GM13976 (cell line): ENCODE measurements at regions not wholly inside any gene's neighbourhood (a gene's known extent, or its start where the extent isn't known, plus 50 kb on each side); places are given as distances from the start of the nearest gene placed in this dataset.

ENCODE experiments used
- DNase-seq: peaks from one replicate; pipeline ENCODE4 v3.0.0; 2012; ENCODE audit warnings: low spot score
- in situ Hi-C: fragments of 300-500 bp; cut with MboI; formaldehyde crosslinking; loops from one replicate; pipeline ENCODE4 v1.12.0; 2022; ENCODE audit warnings: low sequenced_read_pairs, mixed read lengths, inconsistent platforms; ENCODE audit not compliant: unreplicated experiment
- TF ChIP-seq, protein P1 (sequence below): IDR thresholded peaks from 2 replicates; pipeline ENCODE4 v1.5.1; 2012; ENCODE audit warnings: borderline replicate concordance, mild to moderate bottlenecking; ENCODE audit not compliant: insufficient read depth; ENCODE audit errors: extremely low read depth, missing control alignments, control extremely low read depth

GRCh38 chr16:51327001-51327400 is 175.9 kb upstream of the SALL1 start:
- no peak for DNase-seq
- in situ Hi-C loops: no loop called here
- TF ChIP-seq, protein P1, sequence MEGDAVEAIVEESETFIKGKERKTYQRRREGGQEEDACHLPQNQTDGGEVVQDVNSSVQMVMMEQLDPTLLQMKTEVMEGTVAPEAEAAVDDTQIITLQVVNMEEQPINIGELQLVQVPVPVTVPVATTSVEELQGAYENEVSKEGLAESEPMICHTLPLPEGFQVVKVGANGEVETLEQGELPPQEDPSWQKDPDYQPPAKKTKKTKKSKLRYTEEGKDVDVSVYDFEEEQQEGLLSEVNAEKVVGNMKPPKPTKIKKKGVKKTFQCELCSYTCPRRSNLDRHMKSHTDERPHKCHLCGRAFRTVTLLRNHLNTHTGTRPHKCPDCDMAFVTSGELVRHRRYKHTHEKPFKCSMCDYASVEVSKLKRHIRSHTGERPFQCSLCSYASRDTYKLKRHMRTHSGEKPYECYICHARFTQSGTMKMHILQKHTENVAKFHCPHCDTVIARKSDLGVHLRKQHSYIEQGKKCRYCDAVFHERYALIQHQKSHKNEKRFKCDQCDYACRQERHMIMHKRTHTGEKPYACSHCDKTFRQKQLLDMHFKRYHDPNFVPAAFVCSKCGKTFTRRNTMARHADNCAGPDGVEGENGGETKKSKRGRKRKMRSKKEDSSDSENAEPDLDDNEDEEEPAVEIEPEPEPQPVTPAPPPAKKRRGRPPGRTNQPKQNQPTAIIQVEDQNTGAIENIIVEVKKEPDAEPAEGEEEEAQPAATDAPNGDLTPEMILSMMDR: no peak

- no peak for DNase-seq
- in situ Hi-C loops: no loop called here
- TF ChIP-seq, protein P1: no peak
Measured at GRCh38 chr16:51326131-51326856, 175.2 kb upstream of the SALL1 start.

GRCh38 chr16:51321251-51321650 is 170.2 kb upstream of the SALL1 start:
- TF ChIP-seq, protein P1: no peak
- no peak for DNase-seq
- in situ Hi-C loops: no loop called here

GRCh38 chr16:51317575-51317974 is 166.5 kb upstream of the SALL1 start:
- in situ Hi-C loops: no loop called here
- no peak for DNase-seq
- TF ChIP-seq, protein P1: no peak

GRCh38 chr16:51313198-51313597 is 162.1 kb upstream of the SALL1 start:
- DNase-seq: no peak
- TF ChIP-seq, protein P1: no peak
- in situ Hi-C loops: no loop called here

DNA sequence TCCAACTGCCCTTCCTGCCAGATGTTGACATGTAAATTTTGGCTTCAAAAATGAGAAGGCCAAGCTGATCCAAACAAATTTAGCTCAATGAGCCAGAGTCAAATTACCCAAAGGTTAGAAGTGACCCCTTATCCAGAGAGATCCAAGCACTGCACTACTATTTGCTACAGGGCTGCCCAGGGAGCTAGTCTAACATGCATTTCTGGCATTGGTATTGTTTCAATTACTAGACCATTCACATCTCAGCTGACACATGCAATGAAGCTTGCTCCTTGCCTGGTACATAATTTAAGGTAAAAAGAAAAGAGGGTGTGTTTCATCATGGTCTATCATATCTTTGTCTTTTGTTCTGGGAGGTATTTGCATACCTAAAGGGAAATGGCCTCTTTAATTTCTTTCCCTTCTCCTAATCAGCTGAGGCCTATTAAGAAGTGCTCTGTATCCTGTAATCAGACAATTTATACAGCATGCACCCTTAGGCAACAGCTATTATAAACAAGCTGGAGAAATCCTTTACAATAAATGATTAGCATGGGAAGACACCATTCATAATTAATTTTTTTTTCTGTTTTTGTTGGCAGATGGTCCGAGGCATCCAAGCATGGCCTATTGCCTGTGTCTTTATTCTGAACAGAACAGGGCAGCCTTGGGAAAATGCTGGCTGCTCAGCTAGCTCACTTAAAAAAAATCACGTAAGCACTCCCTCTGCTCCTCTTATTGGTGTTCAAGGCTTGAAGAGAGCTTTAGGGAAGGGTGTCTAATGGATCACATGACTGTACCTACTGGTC is 161.5 kb upstream of the SALL1 start:
- TF ChIP-seq, protein P1: no peak
- no peak for DNase-seq
- in situ Hi-C loops: no loop called here
